GM19035 (cell line): ENCODE measurements at regions not wholly inside any gene's neighbourhood (a gene's known extent, or its start where the extent isn't known, plus 50 kb on each side); places are given as distances from the start of the nearest gene placed in this dataset.
"Not testable (repeated sequence)": the region's sequence is repeated elsewhere in the genome, so short reads cannot be mapped to it uniquely, and the experiment has no call there.

Experiments used
- ATAC-seq: cut with Tn5 transposase; IDR thresholded peaks from one replicate; pipeline ENCODE4 v1.9.1; 2021; ENCODE audit not compliant: unreplicated experiment

- ATAC-seq: no peak
Observed at GRCh38 chr4:19650903-19651864, 600.5 kb upstream of the SLIT2 start.

GRCh38 chr4:19645589-19645988 lies 606.1 kb upstream of the SLIT2 start:
- ATAC-seq: no peak

GRCh38 chr4:19636451-19636850 lies 615.3 kb upstream of the SLIT2 start:
- ATAC-seq: no peak

- no peak for ATAC-seq
Observed at GRCh38 chr4:19631814-19632213, 619.9 kb upstream of the SLIT2 start.

- no peak for ATAC-seq
Observed at GRCh38 chr4:19623866-19624265, 627.8 kb upstream of the SLIT2 start.

GRCh38 chr4:19615086-19615689 lies 636.5 kb upstream of the SLIT2 start:
- no peak for ATAC-seq

GRCh38 chr4:19614171-19614570 lies 637.5 kb upstream of the SLIT2 start:
- ATAC-seq: no peak

- ATAC-seq: no peak
Observed at GRCh38 chr4:19596342-19596741, 655.4 kb upstream of the SLIT2 start.

- no peak for ATAC-seq
Observed at GRCh38 chr4:19592391-19592790, 659.3 kb upstream of the SLIT2 start.

GRCh38 chr4:19583827-19584569 lies 667.7 kb upstream of the SLIT2 start:
- ATAC-seq: no peak

GRCh38 chr4:19580095-19580494 lies 671.6 kb upstream of the SLIT2 start:
- ATAC-seq: no peak

- ATAC-seq: no peak
Observed at GRCh38 chr4:19579608-19580007, 672.1 kb upstream of the SLIT2 start.

GRCh38 chr4:19577097-19577496 lies 674.6 kb upstream of the SLIT2 start:
- ATAC-seq: no peak

- no peak for ATAC-seq
Observed at GRCh38 chr4:19575924-19576323, 675.8 kb upstream of the SLIT2 start.

GRCh38 chr4:19566041-19566440 lies 685.7 kb upstream of the SLIT2 start:
- ATAC-seq: no peak

GRCh38 chr4:19562456-19562855 lies 689.2 kb upstream of the SLIT2 start:
- ATAC-seq: no peak

- ATAC-seq: no peak
Observed at GRCh38 chr4:19557161-19557560, 694.5 kb upstream of the SLIT2 start.

- not testable (repeated sequence) for ATAC-seq
Observed at GRCh38 chr4:19556276-19556675, 695.4 kb upstream of the SLIT2 start.

GRCh38 chr4:19547463-19547862 lies 704.2 kb upstream of the SLIT2 start:
- ATAC-seq: no peak

- ATAC-seq: no peak
Observed at GRCh38 chr4:19544446-19545125, 707.1 kb upstream of the SLIT2 start.
